Spleen (tissue), 11 donors: ENCODE measurements at regions not wholly inside any gene's neighbourhood (a gene's known extent, or its start where the extent isn't known, plus 50 kb on each side); places are given as distances from the start of the nearest gene placed in this dataset.

Experiments
- DNase-seq: peaks from one replicate; pipeline ENCODE4 v3.0.0-alpha.2; 2020
- H3K27ac ChIP-seq, 8 donors: fragments of 200-600 bp; sonication (generic) in 7 of 8; 1 replicate in 4 of 8; 2 replicates in 4 of 8; pipeline versions ENCODE4 v1.5.0 to v1.8.0; 2016 to 2021; ENCODE audit warnings: inconsistent platforms in 4 of 8, mild to moderate bottlenecking in 4 of 8, moderate library complexity in 1 of 8
- H3K27me3 ChIP-seq, 7 donors: fragments of 200-600 bp; sonication (generic) in 6 of 7; replicated peaks in 1 of 7; 1 replicate in 4 of 7; 2 replicates in 3 of 7; pipeline versions ENCODE4 v1.5.0 to v1.8.0; 2016 to 2021; ENCODE audit warnings: inconsistent platforms in 3 of 7, mild to moderate bottlenecking in 1 of 7
- H3K36me3 ChIP-seq, 6 donors: fragments of 200-600 bp; sonication (generic) in 5 of 6; 1 replicate in 4 of 6; 2 replicates in 2 of 6; pipeline versions ENCODE4 v1.5.0 to v1.8.0; 2016 to 2021; ENCODE audit warnings: inconsistent platforms in 2 of 6
- H3K4me1 ChIP-seq, 6 donors: fragments of 200-600 bp; sonication (generic) in 5 of 6; 1 replicate in 3 of 6; 2 replicates in 3 of 6; pipeline versions ENCODE4 v1.5.0 to v1.8.0; 2016 to 2021; ENCODE audit warnings: inconsistent platforms in 3 of 6
- H3K4me3 ChIP-seq, 8 donors: fragments of 200-600 bp; sonication (generic) in 7 of 8; 1 replicate in 4 of 8; 2 replicates in 4 of 8; pipeline versions ENCODE4 v1.5.0 to v1.8.0; 2016 to 2021; ENCODE audit warnings: inconsistent platforms in 4 of 8, mild to moderate bottlenecking in 4 of 8, moderate library complexity in 2 of 8
- H3K9me3 ChIP-seq, 8 donors: fragments of 200-600 bp; sonication (generic) in 7 of 8; 1 replicate in 4 of 8; 2 replicates in 4 of 8; pipeline versions ENCODE4 v1.5.0 to v1.8.0; 2016 to 2021; ENCODE audit warnings: inconsistent platforms in 4 of 8
- POLR2A ChIP-seq, 3 donors: fragments of 450-650 bp; IDR thresholded peaks; one replicate each; pipeline ENCODE4 v1.5.1; 2017; ENCODE audit warnings: antibody characterized with exemption in 3 of 3, mild to moderate bottlenecking in 1 of 3
- POLR2AphosphoS5 ChIP-seq, 3 donors: sonication (generic); formaldehyde crosslinking; IDR thresholded peaks; one replicate each; pipeline ENCODE4 v1.5.1; 2017; ENCODE audit warnings: antibody characterized with exemption in 3 of 3
- WGBS, 5 donors: extraction: QIAGEN DNeasy Blood & Tissue Kit in 3 of 5; methylation state at CpG; one replicate each; pipeline versions ENCODE4 v1.1.5 to v1.1.7; 2013 to 2018; 5-methylcytosine and 5-hydroxymethylcytosine counted together
- intact Hi-C: fragments of 100-400 bp; cut with DNase I; formaldehyde crosslinking; loops from one replicate; pipeline ENCODE4 v1.15.0; 2023; ENCODE audit warnings: low total_unique reads
- TF ChIP-seq, protein P1 (sequence below), 11 experiments: fragments of 200-600 bp in 7 of 11; fragments of 450-650 bp in 4 of 11; sonication (generic) in 4 of 11; IDR thresholded peaks in 8 of 11; conservative IDR thresholded peaks in 3 of 11; 1 replicate in 7 of 11; 2 replicates in 4 of 11; pipeline versions ENCODE4 v1.4.0 to v1.8.0; 2016 to 2021; ENCODE audit warnings: antibody characterized with exemption in 11 of 11, inconsistent platforms in 4 of 11, mild to moderate bottlenecking in 1 of 11
- donor health status: healthy with polysubstance abuse.
- donor health status: DM: no; HTN: no; CAD: no; lungs with moderate emphysema.
- donor health status: DM: no; HTN: no; CAD: no.
- donor health status: Bipolar disorder and iron deficiency.
- donor health status: healthy.
- donor health status: DM: no; HTN: no; CAD: no.
- donor health status: DM: yes; HTN: yes; CAD: no.

DNA sequence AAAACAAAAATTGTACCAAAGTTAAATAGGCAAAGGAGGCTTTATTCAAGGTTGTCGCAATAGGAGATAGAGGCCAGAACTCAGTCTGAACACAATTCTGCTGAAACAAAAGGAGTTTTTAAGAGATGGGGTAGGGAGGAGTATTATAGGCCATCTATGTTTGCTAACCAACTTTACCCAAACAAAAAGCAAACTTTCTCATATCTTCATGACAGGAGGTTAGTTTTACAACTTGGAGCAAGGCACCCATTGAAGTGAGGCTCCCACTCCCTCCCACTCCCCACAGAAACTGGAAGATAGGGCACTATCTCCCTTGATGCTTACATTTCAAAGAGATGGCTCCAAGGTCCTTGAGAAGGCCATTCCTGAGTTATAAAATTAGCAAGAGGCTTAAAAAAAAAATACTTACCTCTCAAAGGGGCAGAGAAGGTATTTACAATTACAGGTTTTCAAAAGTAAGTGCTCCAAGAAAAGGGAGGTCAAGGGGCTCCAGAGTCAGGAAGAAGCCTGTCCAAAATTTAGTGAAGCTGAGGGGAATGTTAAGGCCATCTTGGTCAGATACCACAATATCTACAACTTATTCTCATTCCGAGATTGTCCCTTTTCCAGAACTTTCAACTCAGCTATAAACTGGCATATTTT, 84.4 kb upstream of the DHRS4 start:
- Histone ChIP-seq H3K9me3 (peaks cover 0 to 3% (median 0%) of the 10 kb centered on the region in 8 donors), H3K4me1 (peaks cover 0 to 6% (median 0%) of the 10 kb centered on the region in 6 donors), H3K4me3 (no peak overlapping the region), H3K27me3 (no peaks in the 10 kb centered on the region), H3K27ac (peak overlapping the region in 1 of 8 donors; percentile 10), H3K36me3 (no peaks in the 10 kb centered on the region)
- no peak for DNase-seq
- intact Hi-C loops: no loop called here
- TF ChIP-seq, protein P1, sequence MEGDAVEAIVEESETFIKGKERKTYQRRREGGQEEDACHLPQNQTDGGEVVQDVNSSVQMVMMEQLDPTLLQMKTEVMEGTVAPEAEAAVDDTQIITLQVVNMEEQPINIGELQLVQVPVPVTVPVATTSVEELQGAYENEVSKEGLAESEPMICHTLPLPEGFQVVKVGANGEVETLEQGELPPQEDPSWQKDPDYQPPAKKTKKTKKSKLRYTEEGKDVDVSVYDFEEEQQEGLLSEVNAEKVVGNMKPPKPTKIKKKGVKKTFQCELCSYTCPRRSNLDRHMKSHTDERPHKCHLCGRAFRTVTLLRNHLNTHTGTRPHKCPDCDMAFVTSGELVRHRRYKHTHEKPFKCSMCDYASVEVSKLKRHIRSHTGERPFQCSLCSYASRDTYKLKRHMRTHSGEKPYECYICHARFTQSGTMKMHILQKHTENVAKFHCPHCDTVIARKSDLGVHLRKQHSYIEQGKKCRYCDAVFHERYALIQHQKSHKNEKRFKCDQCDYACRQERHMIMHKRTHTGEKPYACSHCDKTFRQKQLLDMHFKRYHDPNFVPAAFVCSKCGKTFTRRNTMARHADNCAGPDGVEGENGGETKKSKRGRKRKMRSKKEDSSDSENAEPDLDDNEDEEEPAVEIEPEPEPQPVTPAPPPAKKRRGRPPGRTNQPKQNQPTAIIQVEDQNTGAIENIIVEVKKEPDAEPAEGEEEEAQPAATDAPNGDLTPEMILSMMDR (IDR thresholded peaks at IDR 0.05 in 8 of 11, conservative IDR thresholded peaks at IDR 0.05 in 3 of 11): no peak
- TF ChIP-seq POLR2A (IDR thresholded peaks at IDR 0.05) (no peak), POLR2AphosphoS5 (IDR thresholded peaks at IDR 0.05) (no peak)
- 75 to 87% (median 86%) methylated on average over 2 of the region's 2 CpGs for WGBS, 5 donors

DNA sequence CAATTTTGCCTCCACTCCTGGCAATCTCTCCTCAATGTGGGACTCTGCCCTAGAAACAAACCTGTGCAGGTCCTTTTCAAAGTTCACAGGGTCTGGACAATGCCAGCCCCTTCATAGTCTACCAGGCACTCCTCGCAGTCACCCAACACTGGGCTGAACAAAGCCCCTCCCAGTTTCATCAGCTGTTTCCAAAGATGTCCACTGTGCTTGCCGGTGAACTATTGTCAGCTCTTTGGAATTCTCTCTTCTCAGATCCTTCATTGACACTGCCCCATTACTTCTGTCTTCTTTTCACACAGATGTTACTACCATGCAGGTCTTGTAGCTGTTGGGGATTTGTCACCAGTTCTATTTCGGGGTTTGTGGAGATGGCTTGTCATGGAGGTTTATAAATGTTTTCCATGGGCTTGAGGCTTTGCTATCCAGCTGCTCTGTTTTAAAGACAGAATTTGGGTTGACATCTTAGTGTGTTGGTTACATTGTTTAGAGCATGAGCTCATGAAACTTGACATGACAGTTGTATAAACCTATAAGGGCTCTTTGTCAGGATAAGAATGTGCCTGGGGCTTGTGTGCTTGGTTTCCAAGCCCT, 77.3 kb upstream of the DHRS4 start:
- Histone ChIP-seq H3K27me3 (no peaks in the 10 kb centered on the region), H3K36me3 (no peaks in the 10 kb centered on the region), H3K27ac (no peak overlapping the region), H3K9me3 (no peaks in the 10 kb centered on the region), H3K4me3 (no peak overlapping the region), H3K4me1 (no peaks in the 10 kb centered on the region)
- intact Hi-C loops: no loop called here
- TF ChIP-seq, protein P1 (IDR thresholded peaks at IDR 0.05 in 8 of 11, conservative IDR thresholded peaks at IDR 0.05 in 3 of 11): no peak
- no peak for TF ChIP-seq POLR2AphosphoS5 (IDR thresholded peaks at IDR 0.05)
- TF ChIP-seq POLR2A (IDR thresholded peaks at IDR 0.05): no peak
- 82 to 98% (median 93%) methylated on average over 3 of the region's 3 CpGs for WGBS, 5 donors
- DNase-seq: no peak

DNA sequence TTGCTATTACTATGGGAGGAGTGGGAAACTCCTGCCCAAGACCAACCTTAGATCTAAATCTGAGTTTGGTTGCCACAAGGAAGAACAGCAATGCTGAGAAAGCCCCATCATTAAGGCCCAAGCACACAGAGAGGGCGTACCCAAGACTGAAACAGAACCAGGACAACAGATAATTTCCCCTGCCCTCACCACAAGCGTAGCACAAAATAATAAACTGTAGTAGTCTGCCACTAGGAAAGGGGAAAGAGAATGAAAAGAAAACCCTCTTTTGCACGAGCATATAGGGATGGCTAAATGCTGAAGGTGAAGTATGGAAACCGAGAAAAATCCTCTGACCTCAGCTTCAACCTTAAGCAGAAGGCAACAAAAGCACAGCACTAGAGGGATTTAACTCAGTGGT, 76.5 kb upstream of the DHRS4 start:
- DNase-seq: no peak
- intact Hi-C loops: no loop called here
- H3K9me3 ChIP-seq: no peaks in the 10 kb centered on the region
- H3K4me1 ChIP-seq: no peaks in the 10 kb centered on the region
- H3K27me3 ChIP-seq: no peaks in the 10 kb centered on the region
- no peak overlapping the region for H3K4me3 ChIP-seq
- no peak overlapping the region for H3K27ac ChIP-seq
- no peaks in the 10 kb centered on the region for H3K36me3 ChIP-seq
- no peak for TF ChIP-seq POLR2AphosphoS5 (IDR thresholded peaks at IDR 0.05)
- WGBS, 5 donors: 70 to 92% (median 78%) methylated on average over 4 of the region's 4 CpGs

DNA sequence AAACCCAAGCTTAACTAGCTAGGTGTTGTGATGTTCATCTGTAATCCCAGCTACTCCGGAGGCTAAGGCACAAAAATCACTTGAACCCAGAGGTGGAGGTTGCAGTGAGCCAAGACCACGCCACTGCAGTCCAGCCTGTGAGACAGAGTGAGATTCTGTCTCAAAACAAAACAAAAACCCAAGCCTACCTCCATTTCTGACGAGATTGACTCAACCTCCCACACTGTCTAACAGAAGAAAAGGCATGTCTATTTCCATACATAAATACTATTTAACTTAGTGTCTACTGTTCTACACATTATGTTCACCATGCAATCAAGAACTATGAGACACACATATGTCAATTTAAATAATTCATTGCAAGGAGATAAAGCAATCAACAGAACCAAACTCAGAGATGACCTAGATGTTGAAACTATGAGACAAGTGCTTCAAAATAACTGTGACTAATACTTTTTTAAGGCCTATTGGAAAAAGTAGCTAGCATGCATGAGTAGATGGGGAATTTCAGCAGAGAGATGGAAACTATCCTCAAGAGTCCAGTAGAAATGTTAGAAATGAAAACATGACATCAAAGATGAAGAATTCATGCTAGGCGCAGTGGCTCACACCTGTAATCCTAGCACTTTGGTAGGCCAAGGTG, 75.9 kb upstream of the DHRS4 start:
- H3K27me3 ChIP-seq: no peaks in the 10 kb centered on the region
- intact Hi-C loops: no loop called here
- no peaks in the 10 kb centered on the region for H3K36me3 ChIP-seq
- H3K4me3 ChIP-seq: no peak overlapping the region
- H3K4me1 ChIP-seq: no peaks in the 10 kb centered on the region
- no peak overlapping the region for H3K27ac ChIP-seq
- 80 to 90% (median 83%) methylated on average over 4 of the region's 4 CpGs for WGBS, 5 donors
- no peaks in the 10 kb centered on the region for H3K9me3 ChIP-seq
- DNase-seq: no peak
- TF ChIP-seq, protein P1 (IDR thresholded peaks at IDR 0.05 in 8 of 11, conservative IDR thresholded peaks at IDR 0.05 in 3 of 11): no peak
- TF ChIP-seq POLR2A (IDR thresholded peaks at IDR 0.05): no peak
- TF ChIP-seq POLR2AphosphoS5 (IDR thresholded peaks at IDR 0.05): no peak
